GM12878 (cell line): ENCODE measurements at regions not wholly inside any gene's neighbourhood (a gene's known extent, or its start where the extent isn't known, plus 50 kb on each side); places are given as distances from the start of the nearest gene placed in this dataset.

Experiments used
- CUX1 ChIP-seq: IDR thresholded peaks from 2 replicates; pipeline ENCODE4 v1.6.1; 2012; ENCODE audit warnings: improper control_type of control experiment, low read depth, low read length; ENCODE audit not compliant: insufficient replicate concordance
- FOXK2 ChIP-seq: fragments of 450-650 bp; IDR thresholded peaks from 2 replicates; pipeline ENCODE4 v1.6.1; 2017; ENCODE audit warnings: mild to moderate bottlenecking, moderate library complexity
- SMAD1 ChIP-seq: fragments of 450-650 bp; IDR thresholded peaks from 2 replicates; pipeline ENCODE4 v1.6.1; 2018; ENCODE audit warnings: mild to moderate bottlenecking, low read depth; ENCODE audit not compliant: partially characterized antibody
- SUZ12 ChIP-seq: fragments of 200-600 bp; sonication (generic); IDR thresholded peaks from one replicate; pipeline ENCODE4 v1.6.1; 2018; ENCODE audit warnings: antibody characterized with exemption, mild to moderate bottlenecking; ENCODE audit not compliant: unreplicated experiment
- TF ChIP-seq, protein P1 (sequence below): fragments of 450-650 bp; IDR thresholded peaks from 2 replicates; pipeline ENCODE4 v1.6.1; 2016; ENCODE audit warnings: mild to moderate bottlenecking, moderate library complexity, borderline replicate concordance

DNA sequence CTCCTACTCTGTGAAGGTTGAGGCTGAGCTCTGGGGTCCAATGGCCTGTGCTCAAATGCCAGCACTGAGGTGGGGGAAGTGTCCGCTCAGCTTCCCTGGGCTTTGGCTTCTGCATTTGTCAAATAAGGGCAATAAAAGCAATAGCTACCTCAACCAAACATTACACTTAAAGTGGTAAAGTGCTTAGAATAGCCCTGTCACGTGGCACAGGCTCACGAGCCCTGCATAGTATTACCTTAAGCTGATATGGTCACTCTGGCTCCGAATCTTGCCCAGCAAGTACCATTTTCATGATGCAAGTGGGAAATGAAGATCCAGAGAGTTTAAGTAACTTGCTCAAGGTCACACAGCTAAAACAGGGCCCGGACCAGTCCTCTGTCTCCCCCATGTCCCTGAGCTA lies 451.1 kb upstream of the ZMIZ1 start (continued):
- TF ChIP-seq CUX1 (no peak), SMAD1 (no peak), FOXK2 (no peak), SUZ12 (no peak)
- TF ChIP-seq, protein P1, sequence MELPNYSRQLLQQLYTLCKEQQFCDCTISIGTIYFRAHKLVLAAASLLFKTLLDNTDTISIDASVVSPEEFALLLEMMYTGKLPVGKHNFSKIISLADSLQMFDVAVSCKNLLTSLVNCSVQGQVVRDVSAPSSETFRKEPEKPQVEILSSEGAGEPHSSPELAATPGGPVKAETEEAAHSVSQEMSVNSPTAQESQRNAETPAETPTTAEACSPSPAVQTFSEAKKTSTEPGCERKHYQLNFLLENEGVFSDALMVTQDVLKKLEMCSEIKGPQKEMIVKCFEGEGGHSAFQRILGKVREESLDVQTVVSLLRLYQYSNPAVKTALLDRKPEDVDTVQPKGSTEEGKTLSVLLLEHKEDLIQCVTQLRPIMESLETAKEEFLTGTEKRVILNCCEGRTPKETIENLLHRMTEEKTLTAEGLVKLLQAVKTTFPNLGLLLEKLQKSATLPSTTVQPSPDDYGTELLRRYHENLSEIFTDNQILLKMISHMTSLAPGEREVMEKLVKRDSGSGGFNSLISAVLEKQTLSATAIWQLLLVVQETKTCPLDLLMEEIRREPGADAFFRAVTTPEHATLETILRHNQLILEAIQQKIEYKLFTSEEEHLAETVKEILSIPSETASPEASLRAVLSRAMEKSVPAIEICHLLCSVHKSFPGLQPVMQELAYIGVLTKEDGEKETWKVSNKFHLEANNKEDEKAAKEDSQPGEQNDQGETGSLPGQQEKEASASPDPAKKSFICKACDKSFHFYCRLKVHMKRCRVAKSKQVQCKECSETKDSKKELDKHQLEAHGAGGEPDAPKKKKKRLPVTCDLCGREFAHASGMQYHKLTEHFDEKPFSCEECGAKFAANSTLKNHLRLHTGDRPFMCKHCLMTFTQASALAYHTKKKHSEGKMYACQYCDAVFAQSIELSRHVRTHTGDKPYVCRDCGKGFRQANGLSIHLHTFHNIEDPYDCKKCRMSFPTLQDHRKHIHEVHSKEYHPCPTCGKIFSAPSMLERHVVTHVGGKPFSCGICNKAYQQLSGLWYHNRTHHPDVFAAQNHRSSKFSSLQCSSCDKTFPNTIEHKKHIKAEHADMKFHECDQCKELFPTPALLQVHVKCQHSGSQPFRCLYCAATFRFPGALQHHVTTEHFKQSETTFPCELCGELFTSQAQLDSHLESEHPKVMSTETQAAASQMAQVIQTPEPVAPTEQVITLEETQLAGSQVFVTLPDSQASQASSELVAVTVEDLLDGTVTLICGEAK = no peak
